Nephron (organoid): ENCODE measurements at regions not wholly inside any gene's neighbourhood (a gene's known extent, or its start where the extent isn't known, plus 50 kb on each side); places are given as distances from the start of the nearest gene placed in this dataset.

Experiments used
- H3K27ac Mint-ChIP-seq, 3 experiments: 2 replicates each; pipeline ENCODE4 v1.8.0; 2020; ENCODE audit warnings: mixed read lengths in 3 of 3, mild to moderate bottlenecking in 2 of 3, moderate library complexity in 1 of 3
- H3K27me3 Mint-ChIP-seq: 2 replicates; pipeline ENCODE4 v1.8.0; 2021; ENCODE audit warnings: low read depth, mild to moderate bottlenecking, moderate library complexity, mixed read lengths
- H3K36me3 Mint-ChIP-seq: 2 replicates; pipeline ENCODE4 v1.8.0; 2020; ENCODE audit warnings: low read depth, mixed read lengths
- H3K4me1 Mint-ChIP-seq: 2 replicates; pipeline ENCODE4 v1.8.0; 2020; ENCODE audit warnings: mixed read lengths
- H3K4me3 Mint-ChIP-seq, 3 experiments: 2 replicates each; pipeline ENCODE4 v1.8.0; 2020; ENCODE audit warnings: mild to moderate bottlenecking in 3 of 3, mixed read lengths in 3 of 3, moderate library complexity in 2 of 3
- H3K9me3 Mint-ChIP-seq: 2 replicates; pipeline ENCODE4 v1.8.0; 2020; ENCODE audit warnings: mixed read lengths
- CTCF ChIP-seq, 3 experiments: fragments of 200-600 bp; sonication (generic); IDR thresholded peaks; one replicate each; pipeline ENCODE4 v1.5.0; 2021; ENCODE audit warnings: antibody characterized with exemption in 3 of 3; ENCODE audit not compliant: unreplicated experiment in 3 of 3

GRCh38 chr3:13227315-13228165 lies 154.3 kb upstream of the IQSEC1 start:
- Mint-ChIP-seq H3K36me3 (no peaks in the 10 kb centered on the region), H3K27ac (no peak overlapping the region), H3K27me3 (peaks cover 38% of the 10 kb centered on the region), H3K4me1 (peaks cover 5% of the 10 kb centered on the region), H3K9me3 (peaks cover 2% of the 10 kb centered on the region), H3K4me3 (no peak overlapping the region)
- no peak for TF ChIP-seq CTCF (IDR thresholded peaks at IDR 0.05; ENCODE audit: unreplicated experiment in 3 of 3)

GRCh38 chr3:13224967-13225366 lies 151.7 kb upstream of the IQSEC1 start:
- Mint-ChIP-seq H3K27me3 (peaks cover 22% of the 10 kb centered on the region), H3K27ac (no peak overlapping the region), H3K36me3 (no peaks in the 10 kb centered on the region), H3K4me3 (no peak overlapping the region), H3K4me1 (no peaks in the 10 kb centered on the region), H3K9me3 (no peaks in the 10 kb centered on the region)
- TF ChIP-seq CTCF (IDR thresholded peaks at IDR 0.05; ENCODE audit: unreplicated experiment in 3 of 3): no peak

GRCh38 chr3:13223574-13224237 lies 150.5 kb upstream of the IQSEC1 start:
- no peaks in the 10 kb centered on the region for H3K36me3 Mint-ChIP-seq
- TF ChIP-seq CTCF (IDR thresholded peaks at IDR 0.05; ENCODE audit: unreplicated experiment in 3 of 3): no peak
- H3K27ac Mint-ChIP-seq: no peak overlapping the region
- peaks cover 20% of the 10 kb centered on the region for H3K27me3 Mint-ChIP-seq
- no peaks in the 10 kb centered on the region for H3K9me3 Mint-ChIP-seq
- no peak overlapping the region for H3K4me3 Mint-ChIP-seq
- no peaks in the 10 kb centered on the region for H3K4me1 Mint-ChIP-seq

GRCh38 chr3:13222891-13223573 lies 149.8 kb upstream of the IQSEC1 start:
- H3K4me1 Mint-ChIP-seq: no peaks in the 10 kb centered on the region
- TF ChIP-seq CTCF (IDR thresholded peaks at IDR 0.05; ENCODE audit: unreplicated experiment in 3 of 3): no peak
- no peaks in the 10 kb centered on the region for H3K36me3 Mint-ChIP-seq
- H3K27ac Mint-ChIP-seq: no peak overlapping the region
- no peaks in the 10 kb centered on the region for H3K9me3 Mint-ChIP-seq
- H3K27me3 Mint-ChIP-seq: peaks cover 21% of the 10 kb centered on the region
- no peak overlapping the region for H3K4me3 Mint-ChIP-seq

GRCh38 chr3:13222131-13222530 lies 148.9 kb upstream of the IQSEC1 start:
- no peak overlapping the region for H3K27ac Mint-ChIP-seq
- no peak overlapping the region for H3K4me3 Mint-ChIP-seq
- H3K9me3 Mint-ChIP-seq: no peaks in the 10 kb centered on the region
- H3K27me3 Mint-ChIP-seq: peaks cover 16% of the 10 kb centered on the region
- H3K36me3 Mint-ChIP-seq: no peaks in the 10 kb centered on the region
- no peaks in the 10 kb centered on the region for H3K4me1 Mint-ChIP-seq
- TF ChIP-seq CTCF (IDR thresholded peaks at IDR 0.05; ENCODE audit: unreplicated experiment in 3 of 3): no peak
